Natural killer cell treated with Interleukin-12 subunit alpha and Interleukin-12 subunit beta and Interleukin-15 and Interleukin-18, amount 100 ng/mL, for 72 hours (primary cell): ENCODE measurements at regions not wholly inside any gene's neighbourhood (a gene's known extent, or its start where the extent isn't known, plus 50 kb on each side); places are given as distances from the start of the nearest gene placed in this dataset.
A peak's percentile ranks its signal among the peaks of the same experiment; 100 is the strongest.

ENCODE experiments used
- ATAC-seq, 2 donors: fragments of 150-1000 bp; cut with Tn5 transposase in 1 of 2; sonication (Bioruptor Pico), chemical (Tn5 transposase) in 1 of 2; 2 replicates each; pipeline ENCODE4 v1.10.0; 2021
- DNase-seq: peaks from one replicate; pipeline ENCODE4 v3.0.0; 2022; ENCODE audit warnings: low spot score
- H3K27ac Mint-ChIP-seq, 2 donors: 1 replicate in 1 of 2; 2 replicates in 1 of 2; pipeline ENCODE4 v1.8.0; 2022; ENCODE audit warnings: mixed read lengths in 2 of 2, mild to moderate bottlenecking in 1 of 2, moderate library complexity in 1 of 2
- H3K27me3 Mint-ChIP-seq, 2 donors: 1 replicate in 1 of 2; 2 replicates in 1 of 2; pipeline ENCODE4 v1.8.0; 2022; ENCODE audit warnings: mixed read lengths in 2 of 2
- H3K36me3 Mint-ChIP-seq: one replicate; pipeline ENCODE4 v1.8.0; 2022; ENCODE audit warnings: mixed read lengths
- H3K4me1 Mint-ChIP-seq, 2 donors: 1 replicate in 1 of 2; 2 replicates in 1 of 2; pipeline ENCODE4 v1.8.0; 2022; ENCODE audit warnings: low read depth in 2 of 2, mixed read lengths in 2 of 2, mild to moderate bottlenecking in 1 of 2
- H3K4me3 Mint-ChIP-seq: one replicate; pipeline ENCODE4 v1.8.0; 2022; ENCODE audit warnings: mixed read lengths
- H3K9me3 Mint-ChIP-seq: 2 replicates; pipeline ENCODE4 v1.8.0; 2022; ENCODE audit warnings: mixed read lengths

DNA sequence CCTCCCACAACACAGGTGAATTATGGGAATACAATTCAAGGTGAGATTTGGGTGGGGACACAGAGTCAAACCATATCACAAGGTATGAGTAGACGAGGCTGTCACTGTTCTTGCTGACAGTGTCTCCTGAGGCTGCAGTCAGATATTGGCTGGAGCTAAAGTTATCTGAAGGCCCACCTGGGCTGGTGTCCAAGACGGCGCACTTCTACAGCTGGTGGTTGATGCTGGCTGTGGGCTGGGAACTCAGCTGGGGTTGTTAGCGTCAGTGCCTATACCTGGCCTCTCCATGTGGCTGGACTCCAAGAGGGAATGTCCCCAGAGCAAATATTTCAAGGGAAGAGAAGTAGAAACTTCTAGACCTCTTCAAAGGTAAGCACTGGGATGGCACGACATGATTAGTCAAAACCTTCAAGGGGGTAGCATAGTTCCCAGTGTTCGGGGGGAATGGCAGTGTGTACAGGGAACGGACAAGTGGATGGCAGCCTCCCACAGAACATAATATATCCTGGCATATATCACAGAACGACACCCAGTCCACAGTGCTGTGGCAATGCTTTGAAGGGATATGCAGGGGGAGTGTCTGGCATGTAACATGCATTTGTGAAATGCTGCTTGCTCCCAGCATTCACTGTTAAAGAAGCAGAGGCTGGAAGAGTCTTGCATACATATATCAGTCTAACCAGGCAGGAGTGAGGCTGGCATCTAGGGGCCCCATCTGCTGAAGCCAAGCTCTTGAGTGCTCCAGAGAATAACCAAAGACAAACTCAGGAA lies 126.7 kb upstream of the RFLNA start:
- no peaks in the 10 kb centered on the region for H3K9me3 Mint-ChIP-seq
- DNase-seq, result no peak
- H3K27ac Mint-ChIP-seq, result no peak overlapping the region
- no peaks in the 10 kb centered on the region for H3K4me1 Mint-ChIP-seq
- peak in 1 of 2 donors; percentile 24 for ATAC-seq
- no peak overlapping the region for H3K4me3 Mint-ChIP-seq
- H3K27me3 Mint-ChIP-seq, result peaks cover 0 to 8% of the 10 kb centered on the region in 2 donors
- H3K36me3 Mint-ChIP-seq, result no peaks in the 10 kb centered on the region

DNA sequence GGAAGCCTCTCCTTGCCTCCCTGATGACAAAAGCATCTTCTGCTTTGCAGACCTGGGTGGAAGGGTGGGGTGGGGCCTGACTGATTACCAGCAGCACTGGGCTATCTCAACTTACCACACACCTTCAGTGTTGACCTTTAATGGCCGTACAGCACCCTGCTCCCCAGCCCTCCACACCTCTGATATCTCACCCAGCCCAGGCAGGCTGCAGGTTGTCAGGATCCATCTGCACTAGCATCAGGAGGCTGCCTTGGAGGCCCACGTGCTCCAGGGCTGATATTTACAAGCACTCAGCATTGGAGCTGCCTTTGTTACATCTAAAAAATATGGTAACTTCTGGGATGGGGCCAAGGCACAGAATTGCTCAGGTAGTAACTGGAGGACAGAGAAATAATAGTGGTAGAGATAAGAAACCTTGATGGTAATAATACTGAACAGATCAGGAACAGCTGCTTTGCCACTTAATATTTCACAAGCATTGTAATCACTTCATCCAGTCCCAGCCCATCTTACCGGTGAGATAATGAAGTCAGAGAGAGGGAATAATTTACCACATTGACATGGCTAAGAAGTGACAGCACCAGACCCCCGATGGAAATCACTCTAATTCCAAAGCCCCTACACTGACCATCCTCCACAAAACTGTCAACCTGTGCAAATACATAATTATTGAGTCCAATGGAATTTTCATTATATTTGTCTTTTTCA lies 125.2 kb upstream of the RFLNA start:
- H3K27me3 Mint-ChIP-seq, result peaks cover 0 to 8% of the 10 kb centered on the region in 2 donors
- H3K27ac Mint-ChIP-seq, result no peak overlapping the region
- no peaks in the 10 kb centered on the region for H3K36me3 Mint-ChIP-seq
- no peaks in the 10 kb centered on the region for H3K9me3 Mint-ChIP-seq
- peak in 1 of 2 donors; percentile 46 for ATAC-seq
- H3K4me3 Mint-ChIP-seq, result no peak overlapping the region
- no peak for DNase-seq
- no peaks in the 10 kb centered on the region for H3K4me1 Mint-ChIP-seq

DNA sequence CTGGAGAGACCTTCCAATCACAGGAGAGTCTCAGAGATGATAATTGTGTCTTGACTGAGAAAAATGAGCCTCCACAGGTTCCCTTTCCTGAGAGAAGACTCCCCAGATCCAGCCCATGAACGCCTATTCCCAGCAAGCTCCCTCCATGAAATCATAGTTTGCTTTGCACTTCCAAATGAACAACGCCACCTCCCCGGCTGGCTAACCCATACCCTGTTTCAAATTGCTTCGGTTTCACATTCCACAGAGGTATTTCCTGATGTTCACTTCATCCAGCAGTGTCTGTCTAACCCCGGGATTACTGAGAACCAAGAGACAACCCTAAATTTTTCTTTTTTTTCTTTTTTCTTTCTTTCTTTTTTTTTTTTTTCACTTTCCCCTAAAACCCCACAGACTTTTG lies 124.1 kb upstream of the RFLNA start:
- DNase-seq, result no peak
- Mint-ChIP-seq H3K9me3 (no peaks in the 10 kb centered on the region), H3K36me3 (no peaks in the 10 kb centered on the region), H3K27me3 (peaks cover 2 to 8% of the 10 kb centered on the region in 2 donors), H3K27ac (no peak overlapping the region), H3K4me3 (no peak overlapping the region), H3K4me1 (no peaks in the 10 kb centered on the region)
- ATAC-seq, result no peak

DNA sequence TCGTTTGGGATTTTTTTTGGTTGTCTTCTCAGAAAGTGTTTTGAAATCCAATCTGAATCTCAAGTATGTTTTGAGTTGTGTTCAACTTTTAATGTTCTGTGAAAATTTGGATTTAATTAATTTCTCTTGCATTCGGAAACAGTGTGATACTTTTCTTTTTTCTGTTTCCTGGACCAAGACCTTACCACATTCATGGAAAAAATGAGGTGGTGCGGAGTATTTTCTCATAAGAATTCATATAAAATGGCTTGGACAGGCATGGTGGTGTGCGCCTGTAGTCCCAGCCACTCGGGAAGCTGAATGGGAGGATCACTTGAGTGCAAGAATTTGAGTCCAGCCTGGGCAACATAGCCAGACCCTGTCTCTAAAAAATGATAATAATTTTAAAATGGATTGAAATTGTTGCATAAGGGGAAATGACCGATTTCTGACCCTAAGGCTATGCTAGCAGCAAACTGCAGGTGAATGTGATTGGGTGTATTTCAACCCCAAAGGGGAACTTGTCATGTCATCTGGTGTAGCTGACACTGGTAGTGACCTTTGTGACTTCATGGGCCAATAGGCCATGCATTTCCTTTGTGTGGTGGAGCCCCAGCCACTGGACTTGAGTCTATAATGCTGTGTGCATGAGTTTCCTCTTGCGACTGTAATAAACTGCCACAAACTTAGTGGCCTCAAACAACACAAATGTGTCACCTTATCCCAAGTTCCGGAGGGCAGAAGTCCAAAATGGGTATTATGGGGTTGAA lies 123.5 kb upstream of the RFLNA start:
- Mint-ChIP-seq H3K27ac (no peak overlapping the region), H3K27me3 (peaks cover 2 to 8% of the 10 kb centered on the region in 2 donors), H3K4me1 (no peaks in the 10 kb centered on the region), H3K9me3 (no peaks in the 10 kb centered on the region), H3K36me3 (no peaks in the 10 kb centered on the region), H3K4me3 (no peak overlapping the region)
- ATAC-seq (no peak), DNase-seq (no peak)

DNA sequence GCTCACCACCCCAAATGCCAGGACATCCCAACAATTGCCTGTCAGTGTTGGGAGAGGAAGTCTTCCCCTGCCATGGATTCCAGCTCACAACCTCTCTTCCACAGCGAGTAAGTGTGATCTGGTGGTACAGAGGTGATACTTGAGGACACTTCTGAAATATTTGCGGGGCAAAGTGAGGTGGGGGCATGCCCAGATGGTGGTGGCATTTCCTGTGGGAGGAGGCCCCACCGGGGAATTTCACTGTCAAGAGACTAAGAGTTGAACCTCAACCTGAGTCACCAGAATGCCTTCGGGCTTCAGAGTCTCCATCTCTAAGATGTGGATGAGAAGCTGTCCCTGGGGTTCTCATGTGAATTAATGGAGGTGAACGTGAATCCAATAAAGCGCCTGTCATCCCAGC lies 122.3 kb upstream of the RFLNA start:
- peaks cover 4 to 17% of the 10 kb centered on the region in 2 donors for H3K27me3 Mint-ChIP-seq
- H3K4me1 Mint-ChIP-seq, result no peaks in the 10 kb centered on the region
- H3K36me3 Mint-ChIP-seq, result no peaks in the 10 kb centered on the region
- ATAC-seq, result no peak
- no peaks in the 10 kb centered on the region for H3K9me3 Mint-ChIP-seq
- DNase-seq, result no peak
- H3K27ac Mint-ChIP-seq, result no peak overlapping the region
- no peak overlapping the region for H3K4me3 Mint-ChIP-seq

DNA sequence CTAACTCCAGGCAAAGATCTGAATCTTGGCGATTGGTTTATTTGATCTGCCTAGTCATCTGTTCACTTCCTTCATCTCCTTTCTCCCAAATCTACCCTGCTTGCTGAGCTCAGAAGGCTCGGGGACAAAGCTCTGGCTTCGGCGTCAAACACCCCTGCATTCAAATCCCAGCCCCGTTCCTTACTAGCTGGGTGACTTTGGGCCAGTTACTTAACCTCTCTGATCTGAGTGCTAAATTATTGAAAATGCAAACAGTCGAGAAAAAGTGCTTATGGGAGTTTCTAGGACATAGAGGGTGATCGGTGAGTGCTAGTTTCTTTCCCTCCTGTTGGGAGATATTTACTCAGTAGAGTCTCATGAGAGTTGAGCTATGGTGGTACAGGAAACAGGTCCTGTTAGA lies 121.2 kb upstream of the RFLNA start:
- Mint-ChIP-seq H3K27ac (no peak overlapping the region), H3K27me3 (peaks cover 4 to 20% of the 10 kb centered on the region in 2 donors), H3K36me3 (no peaks in the 10 kb centered on the region), H3K9me3 (no peaks in the 10 kb centered on the region), H3K4me1 (no peaks in the 10 kb centered on the region), H3K4me3 (no peak overlapping the region)
- no peak for ATAC-seq
- DNase-seq, result no peak

DNA sequence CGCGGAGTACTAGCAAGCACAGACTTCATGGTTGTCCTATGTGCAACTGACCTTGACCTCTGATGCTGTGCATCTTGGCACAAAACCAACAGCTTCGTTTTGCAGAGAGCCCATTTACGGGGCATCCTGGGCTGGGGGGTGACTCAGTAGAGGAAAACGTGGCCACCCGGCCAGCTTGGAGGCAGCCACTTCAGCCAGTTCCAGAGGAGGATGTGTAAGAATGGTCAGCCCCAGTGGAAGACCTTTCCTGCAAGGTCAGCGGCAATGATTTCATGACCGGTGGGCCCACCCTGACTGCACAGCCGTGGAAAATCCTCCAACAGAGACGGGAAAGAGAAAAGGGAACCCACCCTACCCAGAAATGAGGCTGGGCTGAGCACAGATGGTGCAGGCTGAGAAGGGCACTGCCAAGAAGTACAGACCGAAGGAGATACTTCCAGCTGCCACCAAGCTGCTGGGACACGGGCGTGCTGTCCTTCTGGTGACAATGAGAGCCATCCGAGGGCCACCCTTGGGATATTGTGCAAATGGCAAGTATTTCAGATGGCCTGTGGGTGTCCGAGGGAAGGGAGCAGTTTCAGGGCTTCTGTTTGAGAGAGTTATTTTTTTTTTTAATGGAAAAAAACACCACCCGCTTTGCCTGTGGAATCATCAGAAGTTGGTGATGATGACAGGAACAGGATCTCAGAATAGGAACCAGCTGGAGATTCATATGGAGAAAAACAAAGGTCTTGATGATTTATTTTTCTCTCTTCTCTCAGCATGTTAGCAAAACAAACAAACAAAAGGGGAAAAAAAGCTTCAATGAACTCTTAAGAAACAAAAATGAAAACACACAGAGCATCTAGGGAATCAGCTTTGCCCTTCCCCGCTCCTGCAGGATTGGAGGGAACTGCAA lies 120.2 kb upstream of the RFLNA start:
- peaks cover 4 to 25% of the 10 kb centered on the region in 2 donors for H3K27me3 Mint-ChIP-seq
- H3K4me3 Mint-ChIP-seq, result no peak overlapping the region
- H3K9me3 Mint-ChIP-seq, result no peaks in the 10 kb centered on the region
- DNase-seq (no peak), ATAC-seq (no peak)
- no peaks in the 10 kb centered on the region for H3K4me1 Mint-ChIP-seq
- no peaks in the 10 kb centered on the region for H3K36me3 Mint-ChIP-seq
- H3K27ac Mint-ChIP-seq, result no peak overlapping the region

DNA sequence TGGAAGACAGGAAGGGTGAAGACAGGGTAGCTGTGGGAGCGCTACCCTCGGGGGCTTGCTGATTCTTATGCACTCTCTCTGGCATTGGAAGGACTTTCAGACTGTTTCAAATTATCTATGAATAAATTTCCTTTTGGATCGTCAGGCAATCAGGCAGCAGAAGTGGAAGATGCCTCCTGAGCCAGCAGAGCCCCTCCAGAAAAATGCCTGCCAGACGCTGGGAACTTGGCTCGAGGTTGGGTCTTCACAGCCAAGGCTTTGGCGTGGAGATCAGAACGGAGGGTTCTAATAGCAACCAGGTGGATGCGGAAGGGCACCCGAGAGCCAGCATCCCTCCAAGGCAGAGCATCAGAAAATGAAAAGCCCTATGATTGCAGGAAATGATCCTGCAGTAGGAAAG lies 119.2 kb upstream of the RFLNA start:
- no peaks in the 10 kb centered on the region for H3K4me1 Mint-ChIP-seq
- DNase-seq (no peak), ATAC-seq (no peak)
- no peak overlapping the region for H3K4me3 Mint-ChIP-seq
- no peak overlapping the region for H3K27ac Mint-ChIP-seq
- no peaks in the 10 kb centered on the region for H3K36me3 Mint-ChIP-seq
- H3K27me3 Mint-ChIP-seq, result peaks cover 4 to 24% of the 10 kb centered on the region in 2 donors
- H3K9me3 Mint-ChIP-seq, result no peaks in the 10 kb centered on the region

DNA sequence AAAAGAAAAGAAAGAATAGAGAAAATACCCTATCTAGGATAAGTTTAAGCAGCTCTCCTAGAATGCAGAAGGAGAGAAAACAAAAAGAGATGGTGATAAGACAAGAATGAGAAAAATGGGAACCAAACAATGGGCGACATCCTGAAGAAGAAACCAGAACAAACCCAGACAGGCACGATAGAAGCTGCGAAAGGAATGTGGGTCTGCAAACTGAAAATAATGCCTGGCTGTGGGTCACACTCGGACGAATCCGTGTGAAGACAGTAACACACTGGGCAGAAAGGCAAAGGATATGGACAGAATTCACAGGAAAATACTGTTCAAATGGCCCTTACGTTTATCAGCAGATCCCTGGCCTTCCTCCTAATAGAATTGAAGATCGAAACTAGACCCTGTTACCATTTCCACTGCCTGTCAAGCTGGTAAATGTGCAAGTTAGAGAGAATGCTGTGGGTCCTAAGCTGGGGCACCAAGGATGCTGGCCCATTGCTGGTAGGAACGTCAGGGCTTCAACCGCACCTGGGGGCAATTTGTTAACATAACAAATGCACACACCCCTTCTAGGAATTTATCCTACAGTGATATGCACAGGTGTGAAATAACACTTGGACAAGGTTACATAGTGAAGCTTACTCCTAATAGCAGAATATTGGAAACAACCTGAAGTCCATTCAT lies 117.5 kb upstream of the RFLNA start:
- no peak for ATAC-seq
- Mint-ChIP-seq H3K27ac (no peak overlapping the region), H3K9me3 (no peaks in the 10 kb centered on the region), H3K4me3 (no peak overlapping the region), H3K4me1 (no peaks in the 10 kb centered on the region), H3K27me3 (peaks cover 4 to 17% of the 10 kb centered on the region in 2 donors), H3K36me3 (no peaks in the 10 kb centered on the region)
- no peak for DNase-seq

DNA sequence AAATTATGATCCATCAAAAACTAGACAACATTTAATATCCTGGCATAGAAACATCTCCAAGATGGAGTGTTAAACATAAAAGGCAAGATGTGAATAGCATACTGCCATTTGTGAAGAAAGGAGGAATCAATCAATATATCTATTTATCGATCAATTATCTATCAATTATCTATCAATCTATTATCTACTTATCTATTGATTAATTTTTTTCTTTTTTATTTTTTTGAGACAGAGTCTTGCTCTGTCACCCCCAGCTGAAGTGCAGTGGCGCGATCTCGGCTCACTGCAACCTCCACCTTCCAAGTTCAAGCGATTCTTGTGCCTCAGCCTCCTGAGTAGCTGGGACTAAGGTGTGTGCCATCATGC lies 117.0 kb upstream of the RFLNA start:
- peaks cover 5 to 17% of the 10 kb centered on the region in 2 donors for H3K27me3 Mint-ChIP-seq
- H3K27ac Mint-ChIP-seq, result no peak overlapping the region
- no peaks in the 10 kb centered on the region for H3K36me3 Mint-ChIP-seq
- H3K4me3 Mint-ChIP-seq, result no peak overlapping the region
- H3K4me1 Mint-ChIP-seq, result no peaks in the 10 kb centered on the region
- no peak for ATAC-seq
- no peak for DNase-seq
- H3K9me3 Mint-ChIP-seq, result no peaks in the 10 kb centered on the region

DNA sequence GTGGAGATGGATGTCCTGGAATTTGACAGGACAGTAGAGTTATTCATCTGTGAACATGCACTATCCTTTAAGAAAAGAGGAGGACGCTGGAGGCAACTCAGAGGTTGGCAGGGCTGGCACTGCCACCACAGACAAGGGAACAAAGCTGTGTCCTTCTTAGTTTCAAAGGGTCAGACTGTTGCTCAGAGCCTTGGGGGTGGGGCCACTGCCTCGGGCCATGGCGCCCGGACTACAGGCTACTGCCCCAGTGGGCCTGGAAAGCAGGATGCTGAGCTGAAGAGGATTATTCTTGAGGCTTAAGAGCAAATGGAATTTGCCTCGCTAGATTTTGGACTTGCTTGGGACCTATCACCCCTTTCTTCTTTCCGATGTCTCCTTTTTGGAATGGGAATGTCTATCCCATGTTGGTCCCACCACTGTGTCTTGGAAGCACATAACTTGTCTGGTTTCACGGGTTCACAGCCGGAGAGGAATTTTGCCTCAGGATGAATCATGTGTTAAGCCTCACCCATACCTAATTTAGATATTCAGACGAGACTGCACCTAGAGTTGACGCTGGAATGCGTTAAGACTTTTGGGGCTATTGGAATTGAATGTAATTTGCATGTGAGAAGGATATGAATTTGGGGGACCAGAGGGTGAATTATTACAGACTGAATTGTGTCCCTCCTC lies 114.8 kb upstream of the RFLNA start:
- DNase-seq, result no peak
- Mint-ChIP-seq H3K4me3 (no peak overlapping the region), H3K36me3 (no peaks in the 10 kb centered on the region), H3K9me3 (no peaks in the 10 kb centered on the region), H3K27me3 (peaks cover 7 to 17% of the 10 kb centered on the region in 2 donors), H3K4me1 (no peaks in the 10 kb centered on the region), H3K27ac (no peak overlapping the region)
- ATAC-seq, result peak in 1 of 2 donors; percentile 20

DNA sequence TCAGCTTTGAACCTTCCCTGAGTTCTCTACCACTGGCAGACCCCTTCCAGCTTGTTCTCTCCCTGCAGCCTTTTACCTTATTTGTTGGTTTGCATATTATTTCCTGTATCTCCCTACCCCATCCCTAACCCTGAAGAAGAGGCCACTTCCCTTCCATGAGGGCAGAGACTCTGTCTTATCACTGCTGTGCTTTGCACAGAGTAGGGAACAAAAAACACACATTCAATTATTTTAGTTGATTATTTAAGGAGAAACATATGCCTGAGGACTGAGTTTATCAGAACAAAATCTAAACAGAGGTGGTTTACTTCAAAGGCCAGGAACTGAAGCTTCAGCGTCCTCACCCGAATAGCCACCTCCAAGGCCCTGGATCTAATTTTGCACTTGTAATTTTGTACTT lies 111.7 kb upstream of the RFLNA start:
- H3K27me3 Mint-ChIP-seq, result peaks cover 3 to 7% of the 10 kb centered on the region in 2 donors
- no peak overlapping the region for H3K27ac Mint-ChIP-seq
- no peaks in the 10 kb centered on the region for H3K4me1 Mint-ChIP-seq
- H3K4me3 Mint-ChIP-seq, result no peak overlapping the region
- no peaks in the 10 kb centered on the region for H3K36me3 Mint-ChIP-seq
- no peaks in the 10 kb centered on the region for H3K9me3 Mint-ChIP-seq
- DNase-seq (no peak), ATAC-seq (no peak)
